KMS-11 (cell line): ENCODE measurements at regions not wholly inside any gene's neighbourhood (a gene's known extent, or its start where the extent isn't known, plus 50 kb on each side); places are given as distances from the start of the nearest gene placed in this dataset.

Experiments
- H2AFZ ChIP-seq: fragments of 200-600 bp; sonication (generic); 2 replicates; pipeline ENCODE4 v1.6.1; 2016; ENCODE audit warnings: antibody characterized with exemption, mixed run types, low read depth
- H3K27ac ChIP-seq: fragments of 200-600 bp; sonication (generic); 2 replicates; pipeline ENCODE4 v1.6.1; 2016; ENCODE audit warnings: mild to moderate bottlenecking, mixed run types
- H3K27me3 ChIP-seq: fragments of 200-600 bp; sonication (generic); 2 replicates; pipeline ENCODE4 v1.6.1; 2017; ENCODE audit warnings: mild to moderate bottlenecking, low read depth, mixed run types, moderate library complexity; ENCODE audit not compliant: insufficient read depth
- H3K36me3 ChIP-seq: fragments of 200-600 bp; sonication (generic); 2 replicates; pipeline ENCODE4 v1.6.1; 2017; ENCODE audit warnings: mild to moderate bottlenecking, mixed run types; ENCODE audit not compliant: insufficient read depth
- H3K4me1 ChIP-seq: fragments of 200-600 bp; sonication (generic); 2 replicates; pipeline ENCODE4 v1.6.1; 2016; ENCODE audit warnings: mild to moderate bottlenecking, low read depth, mixed run types; ENCODE audit not compliant: poor library complexity, severe bottlenecking
- H3K4me2 ChIP-seq: fragments of 200-600 bp; sonication (generic); 2 replicates; pipeline ENCODE4 v1.7.0; 2016; ENCODE audit warnings: mild to moderate bottlenecking, mixed run types
- H3K4me3 ChIP-seq: fragments of 200-600 bp; sonication (generic); IDR thresholded peaks from 2 replicates; pipeline ENCODE4 v1.6.1; 2017; ENCODE audit warnings: low read depth, low read length, mixed read lengths; ENCODE audit not compliant: insufficient read depth
- H3K79me2 ChIP-seq: fragments of 200-600 bp; sonication (generic); 2 replicates; pipeline ENCODE4 v1.6.1; 2016; ENCODE audit warnings: low read depth, mixed run types; ENCODE audit not compliant: insufficient read depth
- H3K9ac ChIP-seq: fragments of 200-600 bp; sonication (generic); 2 replicates; pipeline ENCODE4 v1.6.1; 2016; ENCODE audit warnings: mild to moderate bottlenecking, mixed run types
- H4K20me1 ChIP-seq: fragments of 200-600 bp; sonication (generic); 2 replicates; pipeline ENCODE4 v1.6.1; 2016; ENCODE audit warnings: mild to moderate bottlenecking, mixed run types; ENCODE audit not compliant: insufficient read depth
- TF ChIP-seq, protein P1 (sequence below): fragments of 200-600 bp; sonication (generic); conservative IDR thresholded peaks from 2 replicates; pipeline ENCODE4 v1.6.1; 2017; ENCODE audit warnings: low read depth, mild to moderate bottlenecking, antibody characterized with exemption, low read length, moderate library complexity, mixed read lengths

GRCh38 chr3:64763980-64764379, 76.2 kb upstream of the ADAMTS9 start:
- Histone ChIP-seq H3K4me2 (no peak overlapping the region), H3K36me3 (no peaks in the 10 kb centered on the region), H2AFZ (no peak overlapping the region), H3K27me3 (no peaks in the 10 kb centered on the region), H3K79me2 (no peaks in the 10 kb centered on the region), H3K4me3 (no peak overlapping the region), H3K27ac (no peak overlapping the region), H3K4me1 (peaks cover 16% of the 10 kb centered on the region), H3K9ac (no peak overlapping the region), H4K20me1 (no peaks in the 10 kb centered on the region)
- TF ChIP-seq, protein P1, sequence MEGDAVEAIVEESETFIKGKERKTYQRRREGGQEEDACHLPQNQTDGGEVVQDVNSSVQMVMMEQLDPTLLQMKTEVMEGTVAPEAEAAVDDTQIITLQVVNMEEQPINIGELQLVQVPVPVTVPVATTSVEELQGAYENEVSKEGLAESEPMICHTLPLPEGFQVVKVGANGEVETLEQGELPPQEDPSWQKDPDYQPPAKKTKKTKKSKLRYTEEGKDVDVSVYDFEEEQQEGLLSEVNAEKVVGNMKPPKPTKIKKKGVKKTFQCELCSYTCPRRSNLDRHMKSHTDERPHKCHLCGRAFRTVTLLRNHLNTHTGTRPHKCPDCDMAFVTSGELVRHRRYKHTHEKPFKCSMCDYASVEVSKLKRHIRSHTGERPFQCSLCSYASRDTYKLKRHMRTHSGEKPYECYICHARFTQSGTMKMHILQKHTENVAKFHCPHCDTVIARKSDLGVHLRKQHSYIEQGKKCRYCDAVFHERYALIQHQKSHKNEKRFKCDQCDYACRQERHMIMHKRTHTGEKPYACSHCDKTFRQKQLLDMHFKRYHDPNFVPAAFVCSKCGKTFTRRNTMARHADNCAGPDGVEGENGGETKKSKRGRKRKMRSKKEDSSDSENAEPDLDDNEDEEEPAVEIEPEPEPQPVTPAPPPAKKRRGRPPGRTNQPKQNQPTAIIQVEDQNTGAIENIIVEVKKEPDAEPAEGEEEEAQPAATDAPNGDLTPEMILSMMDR: no peak

DNA sequence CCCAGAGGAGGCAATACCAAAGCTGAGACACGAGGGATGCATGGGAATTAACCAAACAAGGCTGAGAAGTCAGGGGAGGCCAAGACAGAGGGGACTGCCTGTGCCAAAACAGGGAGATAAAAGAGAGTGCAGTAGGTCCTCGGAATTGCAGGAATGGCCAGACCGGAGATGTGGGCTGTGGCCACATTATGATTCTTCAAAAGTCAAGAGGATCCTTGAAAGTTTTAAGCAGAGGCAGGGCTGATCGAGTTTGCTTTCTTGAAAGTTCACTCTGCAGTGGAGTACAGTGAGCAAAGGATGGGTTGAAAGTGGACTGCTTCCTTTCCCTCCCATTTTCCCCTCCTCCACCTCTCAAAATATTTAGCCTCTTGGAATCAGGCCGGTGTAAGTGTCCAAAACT, 73.9 kb upstream of the ADAMTS9 start:
- no peaks in the 10 kb centered on the region for H3K36me3 ChIP-seq
- H4K20me1 ChIP-seq: no peaks in the 10 kb centered on the region
- H3K27me3 ChIP-seq: no peaks in the 10 kb centered on the region
- peaks cover 18% of the 10 kb centered on the region for H3K4me1 ChIP-seq
- no peak overlapping the region for H3K4me2 ChIP-seq
- H3K79me2 ChIP-seq: no peaks in the 10 kb centered on the region
- TF ChIP-seq, protein P1: no peak
- H2AFZ ChIP-seq: no peak overlapping the region
- H3K27ac ChIP-seq: no peak overlapping the region
- H3K4me3 ChIP-seq: no peak overlapping the region
- no peak overlapping the region for H3K9ac ChIP-seq

DNA sequence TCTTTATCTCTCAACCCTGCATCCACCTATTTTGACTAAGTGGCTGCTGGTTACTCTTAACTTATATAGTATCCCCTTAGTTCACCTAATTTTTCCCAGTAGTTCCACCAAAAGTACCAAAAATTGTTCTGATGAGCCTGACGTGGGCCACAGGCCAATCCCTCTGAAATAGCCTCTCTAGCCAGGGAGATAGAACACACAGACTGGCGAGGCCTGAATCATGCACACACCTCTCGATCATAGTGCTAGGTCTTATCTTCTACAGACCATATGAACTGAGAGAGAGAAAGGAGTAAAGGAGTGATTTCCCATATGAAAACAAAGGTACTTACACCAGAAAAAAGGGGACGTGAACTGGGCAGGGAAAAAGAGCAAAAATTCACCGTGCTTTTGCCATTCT, 72.5 kb upstream of the ADAMTS9 start:
- Histone ChIP-seq H3K79me2 (no peaks in the 10 kb centered on the region), H3K9ac (no peak overlapping the region), H3K4me3 (no peak overlapping the region), H3K4me1 (peaks cover 18% of the 10 kb centered on the region), H3K27ac (no peak overlapping the region), H4K20me1 (no peaks in the 10 kb centered on the region), H2AFZ (no peak overlapping the region), H3K4me2 (peak overlapping the region; percentile 6; the same call in 1 of the 2 replicates), H3K27me3 (no peaks in the 10 kb centered on the region), H3K36me3 (no peaks in the 10 kb centered on the region)
- TF ChIP-seq, protein P1: no peak

DNA sequence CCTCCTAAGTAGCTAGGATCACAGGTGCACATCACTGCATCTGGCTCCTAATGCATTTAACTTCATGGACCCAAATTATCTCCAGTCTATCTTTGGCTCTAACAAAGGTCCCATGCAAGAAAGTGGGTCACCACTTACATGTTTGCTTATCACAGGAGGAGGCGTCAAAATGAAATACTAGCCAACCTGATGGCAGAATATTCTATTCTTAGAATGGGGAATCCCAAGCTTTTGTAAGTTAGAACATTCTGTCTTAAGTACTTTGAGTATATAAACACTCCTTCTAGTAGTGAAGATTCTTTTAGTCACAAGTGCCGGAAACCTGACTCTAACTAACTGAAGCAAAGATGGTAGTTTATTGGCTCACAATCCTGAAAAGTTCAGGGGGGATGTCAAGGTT, 72.0 kb upstream of the ADAMTS9 start:
- Histone ChIP-seq H3K79me2 (no peaks in the 10 kb centered on the region), H2AFZ (no peak overlapping the region), H3K4me2 (peak overlapping the region; percentile 6; the same call in 1 of the 2 replicates), H3K9ac (no peak overlapping the region), H3K4me3 (no peak overlapping the region), H3K4me1 (peaks cover 18% of the 10 kb centered on the region), H4K20me1 (no peaks in the 10 kb centered on the region), H3K36me3 (no peaks in the 10 kb centered on the region), H3K27me3 (no peaks in the 10 kb centered on the region), H3K27ac (no peak overlapping the region)
- TF ChIP-seq, protein P1: no peak
